HG02870 (cell line): ENCODE measurements at regions not wholly inside any gene's neighbourhood (a gene's known extent, or its start where the extent isn't known, plus 50 kb on each side); places are given as distances from the start of the nearest gene placed in this dataset.

Experiments
- ATAC-seq: cut with Tn5 transposase; IDR thresholded peaks from one replicate; pipeline ENCODE4 v1.9.1; 2021; ENCODE audit warnings: mild to moderate bottlenecking, moderate library complexity; ENCODE audit not compliant: unreplicated experiment

DNA sequence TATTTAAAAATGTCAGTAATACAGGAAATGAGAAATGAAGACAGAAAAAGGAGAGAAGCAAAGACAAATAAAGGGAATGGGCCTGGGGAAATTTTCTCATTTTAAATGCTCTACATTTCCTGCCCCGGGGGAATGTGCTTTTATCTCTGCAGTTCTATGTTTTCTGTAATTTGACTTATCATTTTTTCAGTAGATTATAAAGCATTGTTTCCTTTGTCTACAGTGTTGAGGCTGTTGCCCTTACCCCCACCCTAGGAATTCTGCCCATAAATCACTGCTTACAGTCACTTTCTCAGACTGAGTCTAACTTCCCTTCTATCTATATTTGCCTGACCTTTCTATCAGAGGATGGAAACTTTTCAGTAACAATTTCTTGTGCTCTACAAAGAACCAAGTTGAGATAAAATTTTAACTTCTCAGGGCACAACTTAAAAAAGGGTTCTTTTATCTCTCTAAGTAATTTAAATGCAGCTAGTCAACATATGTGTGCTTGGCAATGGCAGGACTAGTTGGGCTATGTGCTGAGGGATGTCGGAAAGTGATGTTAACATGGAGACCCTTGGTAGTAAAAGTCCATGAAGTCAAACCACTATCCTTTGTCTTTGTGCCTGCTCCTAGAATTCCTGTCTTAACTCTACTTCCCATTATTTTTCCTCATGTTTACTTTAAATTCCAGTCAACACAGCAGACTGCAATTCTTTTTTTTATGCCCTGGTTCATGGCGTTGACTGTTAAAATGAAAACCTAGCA lies 146.5 kb upstream of the MMADHC start:
- no peak for ATAC-seq

DNA sequence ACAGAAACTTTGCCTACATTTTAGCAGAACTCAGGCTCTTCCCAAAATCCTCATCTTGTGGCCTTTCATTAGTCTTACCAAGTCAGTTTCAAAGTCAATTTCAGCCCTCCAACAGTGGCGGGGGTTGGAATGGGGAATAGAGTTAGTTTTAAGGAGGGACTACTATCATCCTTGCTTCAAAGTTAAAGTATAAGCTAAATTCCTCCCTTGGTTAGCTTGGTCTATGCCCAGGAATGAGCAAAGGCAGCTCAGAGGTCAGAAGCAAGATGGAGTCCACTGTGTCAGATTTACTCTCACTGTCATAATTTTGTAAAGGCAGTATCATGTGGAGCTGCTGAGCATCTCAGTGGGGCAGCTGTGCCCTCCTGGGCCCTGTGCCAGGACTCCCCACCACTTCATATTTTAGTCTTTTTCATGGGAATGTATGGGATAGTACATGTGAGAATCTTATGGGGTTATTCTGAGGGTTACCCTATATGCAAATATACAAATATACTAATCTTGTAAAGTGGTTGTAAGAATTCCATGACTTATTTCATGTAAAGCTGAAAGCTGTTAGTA lies 145.2 kb upstream of the MMADHC start:
- ATAC-seq: no peak

DNA sequence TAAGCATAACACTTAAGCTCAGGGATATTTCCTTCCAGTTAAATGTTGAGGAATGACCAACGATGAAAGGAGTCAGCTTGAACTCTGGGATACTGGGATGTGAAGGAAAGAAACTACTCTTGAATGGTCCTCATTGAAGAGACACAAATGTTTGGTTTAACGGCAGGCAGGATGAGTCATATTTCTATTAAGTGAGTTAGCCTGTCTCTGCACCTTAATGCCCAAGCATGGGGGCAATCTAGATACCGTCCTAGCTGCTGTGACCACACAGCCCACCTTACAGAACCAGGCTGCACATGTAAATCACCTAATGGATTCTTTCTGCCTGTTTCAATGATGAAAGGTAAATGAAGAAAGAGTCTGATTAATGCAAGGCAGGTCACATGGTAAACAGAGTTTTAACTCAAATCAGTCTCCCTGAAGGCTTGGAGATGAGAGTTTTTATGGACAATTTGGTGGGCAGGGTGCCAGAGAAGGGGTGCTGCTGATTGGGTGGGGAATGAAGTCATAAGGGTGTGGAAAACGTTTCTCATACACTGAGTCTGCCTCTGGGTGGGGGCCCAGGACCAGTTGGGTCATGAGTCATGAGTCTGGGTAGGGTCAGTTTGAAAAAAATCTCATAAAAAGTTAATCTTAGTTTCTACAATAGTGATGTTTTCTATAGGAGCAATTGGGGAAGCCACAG lies 144.6 kb upstream of the MMADHC start:
- no peak for ATAC-seq

DNA sequence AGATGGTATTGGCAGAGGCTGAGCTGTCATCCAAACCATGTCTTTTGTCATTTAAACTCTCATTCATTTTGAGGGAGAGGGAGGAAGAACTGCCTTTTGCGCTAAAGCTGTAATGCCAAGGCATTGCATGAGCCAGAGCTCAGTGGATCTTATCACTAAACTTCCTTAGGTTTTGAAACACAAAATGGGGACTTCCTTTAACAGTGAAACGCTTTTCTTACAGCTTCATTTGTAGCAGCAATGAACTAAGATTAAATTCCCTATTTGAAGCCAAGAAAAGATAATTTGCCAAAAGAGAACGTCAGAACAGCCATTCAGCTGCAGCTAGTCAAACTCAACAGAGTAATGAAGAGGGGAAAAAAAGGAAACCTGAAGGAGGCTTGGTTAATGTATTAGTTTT lies 143.5 kb upstream of the MMADHC start:
- ATAC-seq: no peak

DNA sequence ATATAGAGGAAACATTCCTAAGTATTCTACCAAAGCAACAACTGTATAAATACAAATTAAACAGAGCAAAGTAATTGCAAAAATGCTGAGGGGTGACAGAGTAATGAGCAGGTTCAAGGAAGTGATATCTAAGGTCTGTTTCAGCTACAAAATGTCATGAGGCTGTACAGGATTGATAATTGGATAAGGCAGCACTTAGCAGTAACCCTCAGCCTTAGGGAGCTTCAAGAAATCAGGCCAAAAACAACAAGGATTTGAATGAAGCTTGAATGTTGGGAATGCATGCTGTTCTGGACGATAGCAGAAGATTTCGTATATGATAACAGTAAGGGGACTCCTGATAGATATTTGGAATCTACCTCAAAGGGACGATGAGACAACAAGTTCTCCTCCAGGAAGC lies 142.0 kb upstream of the MMADHC start:
- ATAC-seq: no peak

DNA sequence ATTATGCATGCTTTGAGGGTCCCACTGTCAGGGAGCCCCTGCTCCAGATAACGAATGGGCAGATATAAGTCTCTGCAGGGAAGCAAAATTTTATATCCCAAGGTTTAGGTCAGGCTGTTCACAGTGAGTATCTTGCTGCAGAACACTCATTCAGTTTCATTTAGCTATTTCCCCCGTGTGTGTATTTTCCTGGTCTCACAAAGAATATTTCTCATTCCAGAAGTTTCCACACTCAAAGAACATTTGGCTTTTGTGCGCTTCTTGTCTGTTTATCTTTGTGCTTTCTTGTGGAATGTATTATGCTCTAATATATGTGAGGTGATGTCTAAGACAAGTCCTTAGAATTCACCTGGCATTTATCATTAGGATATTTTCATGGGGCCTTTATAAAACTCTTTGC lies 140.4 kb upstream of the MMADHC start:
- no peak for ATAC-seq

DNA sequence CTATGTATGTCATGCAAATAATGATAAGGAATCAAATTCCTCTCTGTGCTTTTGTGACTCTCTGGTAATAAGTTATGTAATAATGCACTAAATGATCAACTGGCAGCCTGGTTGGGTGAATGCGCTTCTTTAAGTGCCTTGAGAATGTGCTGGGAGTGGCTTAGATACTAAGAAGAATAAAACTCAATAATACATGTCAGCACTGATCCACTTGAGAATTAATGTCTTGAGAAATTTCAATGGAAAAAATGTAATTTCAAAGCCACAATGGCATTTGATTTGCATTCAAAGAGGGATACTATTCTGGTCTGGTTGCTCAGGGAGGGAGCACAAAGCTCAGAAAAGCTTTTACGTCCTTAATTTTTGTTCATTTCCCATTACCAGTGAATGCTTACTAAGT lies 137.7 kb upstream of the MMADHC start:
- no peak for ATAC-seq

DNA sequence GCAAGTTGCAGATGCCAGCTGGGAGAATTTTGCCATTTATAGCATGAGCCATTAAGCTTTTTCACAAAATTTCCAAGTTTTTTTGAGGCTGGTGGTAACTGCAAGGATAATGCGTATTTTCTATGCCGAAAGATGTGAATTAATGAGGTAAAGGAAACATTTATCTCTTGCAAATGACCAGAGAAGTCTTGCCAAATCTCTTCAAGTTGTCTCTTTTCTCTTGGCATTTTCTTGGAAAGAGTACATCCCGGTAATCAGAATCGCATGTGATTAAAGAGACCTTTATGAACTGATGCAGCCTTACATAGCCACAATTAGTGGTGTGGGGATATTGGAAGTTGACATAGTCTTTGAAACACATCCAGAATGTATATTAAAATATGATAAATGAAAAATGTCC lies 136.5 kb upstream of the MMADHC start:
- ATAC-seq: no peak

DNA sequence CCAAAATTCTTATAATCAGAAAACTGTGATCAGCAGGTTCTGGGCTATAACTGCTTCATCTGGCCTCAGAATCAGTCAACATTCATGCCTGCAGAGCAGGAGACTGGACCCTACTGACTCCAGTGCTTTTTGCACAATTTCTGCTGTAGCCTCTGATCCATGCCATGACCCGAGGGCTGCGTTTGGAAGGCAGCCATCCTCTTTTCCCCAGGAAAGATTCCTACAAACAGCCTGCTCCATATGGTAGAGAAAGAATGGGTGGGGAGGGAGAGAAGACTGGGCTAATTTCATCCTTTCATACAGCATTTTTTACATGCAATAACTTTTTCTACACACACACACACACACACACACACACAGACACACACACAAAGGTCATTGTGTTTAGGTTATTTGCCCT lies 133.0 kb upstream of the MMADHC start:
- no peak for ATAC-seq

DNA sequence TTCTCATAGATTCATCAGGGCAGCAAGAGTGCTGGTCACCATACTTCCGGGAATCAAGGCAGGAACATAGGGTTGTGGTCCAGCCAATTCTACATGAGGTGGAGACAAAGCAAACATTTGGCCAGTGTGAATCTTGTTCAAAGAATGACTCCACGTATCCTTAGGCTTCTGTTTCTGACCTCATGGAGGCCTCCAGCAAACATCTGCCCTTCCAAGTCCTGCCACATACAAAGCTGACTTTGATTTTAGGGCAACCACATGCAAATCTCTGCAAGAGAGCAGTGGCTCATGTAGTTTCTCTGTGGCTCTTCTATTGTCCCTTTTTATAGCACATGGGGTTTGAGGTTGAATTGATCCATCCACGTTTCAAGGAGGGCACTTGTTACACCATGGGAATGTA lies 132.1 kb upstream of the MMADHC start:
- no peak for ATAC-seq

DNA sequence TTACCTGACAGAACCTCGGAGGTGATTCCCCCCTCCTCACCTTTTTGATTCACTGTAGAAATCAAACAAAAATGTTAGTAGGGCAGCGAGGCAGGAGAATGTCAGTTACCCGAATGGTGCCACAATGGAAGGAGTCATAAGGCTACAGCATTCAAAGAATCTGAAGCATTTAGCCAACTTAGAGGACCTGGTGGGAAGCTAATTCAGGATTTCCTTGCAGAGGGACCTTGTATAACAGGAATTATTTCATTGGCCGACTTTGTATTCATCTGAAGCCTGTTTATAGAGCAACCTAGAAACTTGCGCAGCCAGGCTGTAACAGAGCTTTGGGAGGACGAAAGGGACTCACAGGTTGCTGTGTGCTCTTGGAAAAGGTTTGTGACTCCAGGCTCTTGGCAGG lies 129.1 kb upstream of the MMADHC start:
- no peak for ATAC-seq

DNA sequence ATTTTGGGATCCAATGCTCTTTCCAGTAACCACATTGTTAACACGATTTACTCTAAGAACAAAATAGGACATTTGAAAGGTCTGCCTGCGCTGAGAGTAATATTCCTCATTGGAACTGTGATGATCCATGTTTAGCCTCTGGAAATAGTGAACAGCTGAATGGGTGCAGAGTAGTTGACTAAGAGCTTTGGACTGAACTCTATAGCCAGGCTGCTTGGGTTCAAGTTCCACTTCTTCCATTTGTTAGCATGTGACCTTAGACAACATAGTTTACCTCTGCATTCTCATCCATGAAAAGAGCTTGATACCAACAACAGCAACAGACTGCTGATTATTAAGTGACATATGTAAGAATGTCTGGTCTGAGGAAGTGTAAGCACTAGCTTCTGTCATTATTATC lies 128.3 kb upstream of the MMADHC start:
- ATAC-seq: no peak

DNA sequence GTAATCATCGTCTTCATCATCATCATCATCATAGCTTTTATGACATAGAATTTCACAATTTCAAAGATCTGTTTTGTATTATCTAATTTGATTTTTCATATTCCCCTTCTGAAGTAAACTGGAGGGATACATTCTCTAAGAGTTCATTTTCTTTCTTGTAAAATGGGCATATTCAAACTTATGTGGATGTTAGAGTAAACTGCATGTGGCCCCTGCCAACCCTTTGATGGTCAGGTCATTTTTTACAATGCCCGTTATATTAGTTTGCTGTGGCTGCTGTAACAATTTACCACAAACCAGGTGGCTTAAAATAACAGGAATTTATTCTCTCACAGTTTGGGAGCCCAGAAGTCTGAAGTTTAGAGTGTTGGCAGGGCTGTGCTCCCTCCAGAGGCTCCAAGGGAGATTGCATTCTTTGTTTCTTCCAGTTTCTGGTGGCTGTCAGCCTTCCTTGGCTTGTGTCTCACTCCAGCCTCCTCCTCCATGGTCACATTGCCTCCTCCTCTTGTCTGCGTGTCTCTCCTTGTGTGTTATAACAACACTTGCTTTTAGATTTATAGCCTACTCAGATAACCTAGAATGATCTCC lies 127.5 kb upstream of the MMADHC start:
- peak; percentile 72 for ATAC-seq

DNA sequence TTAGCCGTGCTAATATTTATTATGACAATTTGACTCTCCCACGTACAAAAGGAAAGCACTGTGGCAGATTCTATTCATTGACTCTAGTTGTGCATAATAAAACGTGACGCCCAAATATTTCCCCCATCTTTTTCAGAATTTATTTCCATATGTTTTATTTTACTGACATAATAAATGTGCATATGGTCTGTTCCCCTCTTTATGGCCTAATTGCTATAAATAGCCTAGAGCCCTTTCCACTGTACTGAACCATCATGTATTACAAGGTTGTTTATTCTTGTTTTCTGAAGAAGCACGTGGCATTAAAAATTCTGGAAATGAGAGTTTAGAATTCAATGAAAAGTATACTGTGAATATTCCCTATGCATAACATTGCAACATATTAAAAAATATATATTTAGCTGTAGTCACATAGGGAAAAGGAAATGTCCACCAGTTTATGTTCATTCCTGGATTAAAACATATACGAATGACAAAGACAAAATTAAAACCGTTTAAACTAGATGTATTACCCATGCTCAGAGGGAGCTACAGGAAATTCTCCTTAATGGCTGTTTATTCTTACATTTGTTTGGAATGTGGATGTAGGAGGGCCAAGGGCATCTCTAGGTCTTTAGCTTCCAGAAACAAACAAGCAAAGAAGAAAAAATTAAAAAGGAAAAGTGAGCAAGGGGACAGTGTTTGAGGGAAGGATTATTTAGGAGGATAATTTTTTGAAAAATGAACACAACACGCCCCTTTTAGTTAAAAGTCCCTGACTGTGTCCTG lies 122.1 kb upstream of the MMADHC start:
- ATAC-seq: no peak

DNA sequence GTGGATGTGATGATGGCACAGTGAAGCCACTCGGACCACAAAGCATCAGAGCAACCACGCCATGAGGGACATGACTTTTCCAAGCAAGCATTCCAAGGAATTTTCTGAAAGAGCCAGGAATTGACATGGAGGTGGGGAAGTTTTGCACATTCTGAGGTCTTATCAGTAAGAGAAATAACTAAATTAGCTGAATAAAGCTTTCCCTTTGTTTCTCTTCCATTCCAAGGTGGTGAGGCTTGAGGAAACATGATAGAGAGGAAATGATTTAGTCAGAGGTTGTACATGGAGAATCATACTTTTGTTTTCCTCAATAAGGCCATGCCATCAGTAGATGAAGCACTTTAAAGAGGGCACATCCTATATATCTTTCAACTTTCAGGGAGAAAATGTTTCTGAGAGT lies 115.7 kb upstream of the MMADHC start:
- ATAC-seq: no peak

DNA sequence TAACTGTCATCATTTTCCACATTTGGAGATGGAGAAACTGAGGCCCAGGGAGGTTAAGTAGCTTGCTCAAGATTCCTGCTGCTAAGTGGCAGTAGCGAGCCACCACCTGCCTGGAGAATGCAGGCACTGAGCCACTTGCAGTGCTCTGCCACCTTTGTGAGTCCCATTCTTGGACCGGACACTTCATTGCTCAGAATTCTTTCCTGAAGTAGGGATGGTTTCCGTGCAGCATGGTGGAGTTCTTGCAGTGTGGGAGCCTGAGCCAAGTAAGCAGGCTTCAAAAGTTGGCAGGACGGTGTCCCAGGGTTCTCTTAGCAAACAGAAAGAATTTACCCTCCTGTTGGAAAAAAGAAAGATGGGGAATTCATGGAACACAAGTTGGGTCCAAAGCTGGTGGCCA lies 115.0 kb upstream of the MMADHC start:
- ATAC-seq: no peak

DNA sequence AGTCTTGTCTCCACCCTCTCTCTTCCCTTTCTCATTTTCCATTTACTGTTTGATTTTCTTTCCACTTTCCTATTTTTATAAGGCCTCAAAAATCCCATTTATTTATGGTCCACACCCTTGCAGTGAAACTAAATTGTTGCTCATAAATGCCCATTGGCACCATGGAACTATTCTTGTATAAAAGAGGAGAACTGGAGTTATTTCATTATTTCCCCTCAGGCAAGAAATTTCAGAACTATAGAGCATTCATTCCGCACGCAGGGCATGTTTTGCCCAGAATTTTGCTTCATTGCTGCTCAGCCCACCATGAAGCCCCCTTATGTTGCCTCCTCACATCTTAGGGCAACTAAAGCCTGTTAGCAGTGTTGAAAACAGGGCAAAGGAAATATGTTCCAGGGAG lies 113.7 kb upstream of the MMADHC start:
- no peak for ATAC-seq

DNA sequence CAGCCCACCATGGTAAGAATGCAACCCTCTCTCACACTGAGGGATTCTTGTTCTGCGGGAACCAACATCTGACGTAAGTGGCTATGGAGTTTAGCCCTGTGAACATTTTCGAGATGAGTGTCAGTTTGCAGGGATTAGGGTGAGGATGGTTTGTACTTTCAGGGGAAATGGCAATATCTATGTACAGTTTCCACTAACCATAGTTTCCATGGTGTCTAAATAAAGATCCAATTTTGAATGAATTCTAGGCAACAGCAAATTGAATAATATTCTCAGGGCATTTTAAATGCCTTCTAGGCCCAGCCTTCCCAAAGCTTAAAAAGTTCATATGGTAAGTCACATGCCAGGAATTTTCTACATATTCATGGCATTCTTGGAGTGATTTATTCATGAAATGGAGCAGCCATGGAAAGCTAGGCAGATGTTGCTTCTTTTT lies 105.4 kb upstream of the MMADHC start:
- no peak for ATAC-seq

DNA sequence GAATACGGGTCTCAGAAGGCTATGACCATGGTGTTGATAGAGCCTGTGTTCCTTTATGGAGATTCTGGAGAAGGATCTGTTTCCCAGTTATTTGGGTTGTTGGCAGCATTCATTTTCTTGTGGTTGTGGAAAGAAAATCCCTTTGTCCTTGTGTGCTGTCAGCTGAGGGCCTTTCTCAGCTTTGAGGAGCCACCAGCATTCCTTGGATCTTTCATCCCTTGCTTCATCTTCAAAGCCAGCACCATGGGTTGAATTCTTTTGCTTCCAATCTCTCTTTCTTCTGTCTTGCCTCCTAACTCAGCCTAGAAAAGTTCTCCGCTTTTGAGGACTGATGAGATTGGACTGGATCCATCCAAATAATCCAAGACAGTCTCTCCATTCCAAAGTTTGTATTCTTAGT lies 103.2 kb upstream of the MMADHC start:
- no peak for ATAC-seq

DNA sequence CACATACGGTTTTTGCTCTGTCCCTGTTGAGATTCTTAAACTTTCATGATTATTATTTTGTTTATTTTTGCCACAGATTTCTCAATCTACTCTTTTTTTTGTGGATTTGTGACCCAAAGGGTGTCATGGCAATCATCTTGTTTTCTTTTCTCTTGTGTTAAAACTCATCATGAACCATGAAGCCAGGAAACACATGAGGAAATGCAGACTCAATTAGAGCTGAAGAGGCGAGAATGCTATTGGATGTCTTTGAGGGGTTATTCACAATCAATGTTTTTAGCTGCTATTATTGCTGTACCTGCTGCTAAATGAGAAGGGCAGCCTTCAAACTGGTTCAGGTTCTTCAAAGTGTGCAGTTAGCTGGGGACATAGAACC lies 99.5 kb upstream of the MMADHC start:
- ATAC-seq: no peak
